Left forelimb (tissue), 1 donor: ENCODE measurements at regions not wholly inside any gene's neighbourhood (a gene's known extent, or its start where the extent isn't known, plus 50 kb on each side); places are given as distances from the start of the nearest gene placed in this dataset.
"Not testable (repeated sequence)": the region's sequence is repeated elsewhere in the genome, so short reads cannot be mapped to it uniquely, and the experiment has no call there.

Experiments used
- DNase-seq: peaks from one replicate; pipeline ENCODE4 v3.0.0-alpha.2; 2018; ENCODE audit warnings: low spot score

- DNase-seq = no peak
Measured at GRCh38 chr9:109597496-109597895, 99.4 kb upstream of the PTPN3 start.

GRCh38 chr9:109599131-109599530 is 101.0 kb upstream of the PTPN3 start:
- DNase-seq = no peak

- no peak for DNase-seq
Measured at GRCh38 chr9:109599711-109600110, 101.6 kb upstream of the PTPN3 start.

- no peak for DNase-seq
Measured at GRCh38 chr9:109600142-109600541, 102.0 kb upstream of the PTPN3 start.

- DNase-seq = no peak
Measured at GRCh38 chr9:109601181-109601580, 103.1 kb upstream of the PTPN3 start.

DNA sequence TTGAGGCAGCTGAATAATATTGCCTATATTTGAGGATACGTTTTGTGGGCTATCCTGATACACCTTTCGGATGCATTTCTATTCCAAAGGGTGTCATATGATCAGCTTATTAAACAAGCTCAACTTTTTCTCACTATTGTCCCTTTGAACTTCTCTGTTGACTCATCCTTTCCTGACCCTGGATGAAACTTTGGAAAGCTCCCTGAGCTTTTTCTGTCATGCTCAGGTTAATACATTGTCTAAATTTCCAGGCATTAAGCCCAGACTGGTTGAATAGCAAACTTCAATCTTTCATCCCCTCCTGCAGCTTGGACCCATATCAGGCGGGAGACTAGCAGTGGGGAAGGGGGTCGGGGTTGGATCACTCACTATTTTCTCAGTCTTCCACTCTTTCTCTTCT is 104.9 kb upstream of the PTPN3 start:
- DNase-seq = no peak

DNA sequence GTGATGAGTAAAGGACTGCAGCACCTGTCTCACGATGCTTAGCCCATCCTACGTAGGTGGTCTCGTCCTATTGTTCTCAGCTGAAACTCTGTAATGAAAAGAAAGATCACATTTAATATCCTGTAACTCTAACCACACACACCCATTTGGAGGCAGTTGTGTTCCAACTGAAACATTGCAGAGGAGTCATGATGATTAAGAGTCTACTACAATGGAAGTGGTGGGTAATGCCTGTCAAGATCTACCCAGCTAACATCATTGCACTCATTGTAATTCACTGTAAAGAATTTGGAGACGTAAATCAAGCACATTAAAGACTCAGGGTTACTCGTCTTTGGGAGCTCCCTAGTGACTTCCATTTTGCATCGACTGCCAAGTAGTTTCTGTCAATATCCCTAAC is 106.0 kb upstream of the PTPN3 start:
- DNase-seq = no peak

DNA sequence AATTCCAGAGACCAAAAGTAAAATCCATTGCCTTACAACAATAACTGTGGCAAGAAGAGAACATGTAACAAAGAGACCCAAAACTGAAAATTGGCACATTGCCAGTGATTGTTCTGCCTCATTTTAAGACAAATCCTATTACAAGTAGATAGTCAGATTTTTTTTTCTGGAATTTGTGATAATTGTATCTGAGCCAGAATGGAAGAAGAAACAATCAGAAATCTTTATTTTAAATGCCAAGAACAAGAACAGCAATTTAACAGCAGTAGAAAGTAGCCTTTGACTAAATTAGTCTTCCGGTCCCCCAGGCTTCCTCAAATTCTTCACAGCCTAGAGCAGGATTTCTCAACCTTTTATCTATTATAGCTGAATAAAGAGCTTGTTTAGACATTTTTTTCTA is 106.7 kb upstream of the PTPN3 start:
- DNase-seq = no peak

- DNase-seq = no peak
Measured at GRCh38 chr9:109609060-109609459, 111.0 kb upstream of the PTPN3 start.

DNA sequence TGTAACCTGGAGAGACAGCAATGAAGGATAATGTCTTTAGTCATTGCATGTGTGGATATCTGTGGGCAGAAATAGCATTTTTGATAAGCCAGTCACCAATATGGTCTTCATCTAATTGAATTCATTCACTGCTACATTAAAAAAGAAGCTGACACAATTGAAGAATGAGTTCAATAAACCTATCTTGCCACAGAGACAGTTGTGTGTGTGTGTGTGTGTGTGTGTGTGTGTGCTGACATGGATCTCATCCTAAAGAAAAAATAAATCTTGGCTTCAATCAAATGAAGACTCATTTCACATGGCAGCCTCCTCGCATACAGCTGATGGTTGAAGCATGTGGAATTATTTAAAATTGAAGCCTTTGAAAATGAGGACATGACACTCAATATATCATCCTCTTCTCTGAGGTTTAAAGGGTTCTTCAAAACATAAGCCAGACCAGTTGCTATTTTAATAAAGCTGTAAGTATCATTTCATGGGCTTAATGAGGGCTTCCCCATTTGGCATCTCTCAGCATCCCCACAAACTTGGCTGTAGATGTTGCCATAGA is 118.5 kb upstream of the PTPN3 start:
- DNase-seq = no peak

DNA sequence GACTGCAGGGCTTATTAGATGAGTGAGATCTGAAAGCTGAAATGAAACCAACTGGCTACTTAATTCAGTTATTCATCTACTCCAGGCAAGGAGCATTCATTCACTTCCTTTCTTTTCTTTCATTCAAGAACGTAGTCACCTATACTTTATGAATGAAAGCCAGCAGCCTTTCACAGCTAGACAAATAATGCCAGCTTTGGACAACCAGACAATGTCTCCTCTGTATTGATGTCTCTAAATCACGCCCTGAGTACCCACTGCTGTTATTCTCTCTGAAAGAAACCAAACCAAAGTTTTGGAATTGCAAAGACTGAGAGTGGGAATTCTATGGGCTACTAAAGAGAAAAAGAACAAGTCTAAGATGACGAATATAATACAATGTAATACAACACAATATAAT is 121.2 kb upstream of the PTPN3 start:
- no peak for DNase-seq

GRCh38 chr9:109624143-109624542 is 126.0 kb upstream of the PTPN3 start:
- DNase-seq = no peak

DNA sequence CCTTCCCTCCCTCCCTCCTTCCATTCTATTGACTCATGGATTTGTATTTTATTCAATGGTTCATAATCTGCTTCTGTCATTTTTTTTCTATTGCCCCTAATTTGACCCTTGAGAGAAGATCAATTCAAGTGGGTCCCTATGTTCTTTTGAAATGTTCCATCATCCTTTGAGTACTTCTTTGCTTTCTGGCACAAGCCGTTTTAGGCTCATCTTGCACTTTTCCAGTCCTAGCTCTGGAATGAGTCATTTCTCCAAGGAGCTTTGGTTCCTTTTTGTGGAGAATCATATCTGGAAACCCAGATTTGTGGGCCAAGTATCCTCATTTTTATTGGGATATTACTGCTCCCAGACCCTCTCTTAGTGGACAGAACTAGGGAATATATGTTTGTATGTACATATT is 126.8 kb upstream of the PTPN3 start:
- DNase-seq = no peak

GRCh38 chr9:109627042-109627441 is 128.9 kb upstream of the PTPN3 start:
- no peak for DNase-seq

DNA sequence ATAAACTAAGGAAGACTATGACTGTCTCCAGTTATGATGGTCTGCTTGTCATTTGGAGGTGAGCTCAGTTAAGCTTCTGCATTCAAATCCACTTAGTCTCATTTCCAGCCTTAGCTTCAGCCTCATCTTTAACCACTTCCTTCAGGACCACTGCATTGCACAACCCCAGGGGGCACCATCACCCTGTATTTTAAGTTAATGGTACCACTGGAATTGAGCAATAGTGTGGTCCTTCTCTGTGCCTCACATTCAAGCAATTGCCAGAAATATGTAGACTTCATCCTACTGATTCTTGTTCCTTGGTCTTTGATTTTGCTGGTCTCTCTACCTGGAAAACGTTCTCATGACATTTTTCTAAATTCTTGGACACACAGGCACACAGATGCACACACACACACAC is 131.5 kb upstream of the PTPN3 start:
- no peak for DNase-seq

DNA sequence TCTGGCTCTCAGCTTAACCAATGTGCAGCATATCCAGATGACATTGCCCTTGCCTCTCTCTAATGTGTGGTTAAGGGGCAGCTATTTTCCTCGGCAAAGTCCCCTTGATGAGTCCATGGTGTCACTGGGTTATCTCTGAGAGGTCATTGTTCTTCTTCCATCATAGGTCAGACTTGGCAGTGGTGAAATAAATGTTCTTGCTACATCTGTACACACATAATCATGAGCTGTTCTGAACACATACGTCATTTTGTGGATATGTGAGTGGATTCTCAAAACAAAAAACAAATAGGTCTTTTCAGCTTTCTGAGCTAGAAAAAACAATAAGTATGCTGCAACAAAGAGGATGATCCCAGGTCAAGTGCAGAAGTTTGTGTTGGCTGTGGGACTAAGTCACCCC is 134.7 kb upstream of the PTPN3 start:
- no peak for DNase-seq

DNA sequence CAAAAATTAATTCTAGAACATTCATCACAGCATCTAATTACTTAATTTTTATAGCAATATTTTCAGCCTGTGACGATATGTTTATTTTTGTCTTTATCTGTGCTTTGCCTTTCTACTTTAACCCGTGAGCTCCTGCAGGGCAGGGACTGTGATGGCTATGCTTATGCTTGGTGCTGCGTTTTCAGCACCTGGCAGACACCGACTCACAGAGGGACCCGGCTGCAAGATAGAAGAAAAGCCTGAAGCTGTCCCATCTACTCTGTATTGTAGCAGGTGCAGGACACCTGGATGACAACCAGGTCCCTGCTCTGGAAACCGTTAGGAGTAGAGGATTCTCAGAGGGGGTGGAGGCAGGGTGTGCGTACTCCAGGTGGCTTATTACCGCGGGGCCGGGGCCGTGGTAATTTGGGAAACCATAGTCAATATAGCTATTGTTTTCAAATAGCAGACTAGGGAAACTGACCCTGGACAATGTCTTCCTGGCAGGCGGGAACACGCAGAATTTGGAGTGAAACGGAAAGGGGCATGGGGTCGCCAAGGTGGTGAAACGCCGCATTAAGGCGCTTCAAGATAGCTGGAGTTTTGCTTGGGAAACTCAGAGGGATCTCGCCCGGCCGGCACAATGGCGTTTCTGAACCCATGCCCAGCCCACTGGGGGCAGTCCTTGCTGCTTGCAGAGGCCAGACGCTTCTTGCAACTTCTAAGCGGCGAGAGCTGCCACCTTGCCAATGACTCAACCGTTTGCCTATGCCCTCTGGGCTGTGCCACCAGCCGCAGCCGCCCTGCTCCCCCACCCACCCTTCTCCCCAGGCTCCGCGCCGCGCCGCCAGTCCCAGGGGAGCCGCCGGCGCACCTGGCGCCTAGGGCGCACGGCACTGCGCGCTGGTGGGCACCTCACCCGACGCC is 140.1 kb upstream of the PALM2AKAP2 start:
- no peak for DNase-seq

GRCh38 chr9:109640580-109641371 is 139.2 kb upstream of the PALM2AKAP2 start:
- peak; percentile 82 for DNase-seq

- DNase-seq = no peak
Measured at GRCh38 chr9:109641372-109641659, 138.7 kb upstream of the PALM2AKAP2 start.

DNA sequence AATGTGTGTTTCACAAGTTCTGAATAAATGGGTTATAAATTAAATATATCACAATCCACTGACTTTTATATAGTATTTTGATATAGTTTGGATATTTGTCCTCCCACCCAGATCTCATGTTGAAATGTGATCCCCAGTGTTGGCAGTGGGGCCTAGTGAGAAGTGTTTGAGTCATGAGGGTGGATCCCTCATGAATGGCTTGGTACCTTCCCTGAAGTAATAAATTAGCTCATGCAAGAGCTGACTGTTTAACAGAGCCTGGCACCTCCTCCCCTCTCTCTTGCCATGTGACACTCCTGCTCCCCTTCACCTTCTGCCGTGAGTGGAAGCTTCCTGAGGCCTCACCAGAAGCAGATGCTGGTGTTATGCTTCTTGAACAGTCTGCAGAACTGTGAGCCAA is 127.9 kb upstream of the PALM2AKAP2 start:
- DNase-seq = no peak

GRCh38 chr9:109652971-109653370 is 127.0 kb upstream of the PALM2AKAP2 start:
- DNase-seq = no peak

DNA sequence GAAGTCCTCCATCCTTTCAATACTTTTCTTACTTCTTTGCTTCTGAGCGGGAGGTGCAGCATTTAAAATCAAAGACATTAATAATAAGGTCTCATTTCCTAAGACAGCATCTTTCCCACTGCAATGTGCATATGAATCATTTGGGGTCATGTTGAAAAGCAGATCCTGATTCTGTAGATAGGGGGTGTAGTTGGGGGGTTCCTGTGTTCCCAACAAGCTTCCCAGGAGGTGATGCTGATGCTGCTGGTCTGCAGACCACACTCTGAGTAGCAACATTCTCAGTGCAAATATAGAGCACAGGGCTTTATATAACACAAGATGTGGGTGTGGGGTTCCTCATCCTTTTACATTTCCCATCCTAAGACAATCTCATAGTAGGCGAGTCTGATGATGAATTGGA is 126.5 kb upstream of the PALM2AKAP2 start:
- no peak for DNase-seq

GRCh38 chr9:109663978-109664377 is 116.0 kb upstream of the PALM2AKAP2 start:
- not testable (repeated sequence) for DNase-seq
